Immature natural killer cell (primary cell): ENCODE measurements at regions not wholly inside any gene's neighbourhood (a gene's known extent, or its start where the extent isn't known, plus 50 kb on each side); places are given as distances from the start of the nearest gene placed in this dataset.
"Not testable (repeated sequence)": the region's sequence is repeated elsewhere in the genome, so short reads cannot be mapped to it uniquely, and the experiment has no call there.

Experiments
- DNase-seq, 3 donors: peaks; one replicate each; pipeline ENCODE4 v3.0.0; 2022; ENCODE audit warnings: mixed read lengths in 1 of 3
- H3K27ac Mint-ChIP-seq, 6 donors: one replicate each; pipeline ENCODE4 v1.8.0; 2020; ENCODE audit warnings: mixed read lengths in 6 of 6, mild to moderate bottlenecking in 5 of 6, inconsistent platforms in 4 of 6, moderate library complexity in 3 of 6
- H3K27me3 Mint-ChIP-seq, 3 donors: one replicate each; pipeline ENCODE4 v1.8.0; 2020 to 2021; ENCODE audit warnings: low read depth in 3 of 3, mild to moderate bottlenecking in 3 of 3, mixed read lengths in 3 of 3, moderate library complexity in 3 of 3, inconsistent platforms in 1 of 3
- H3K36me3 Mint-ChIP-seq, 3 donors: one replicate each; pipeline ENCODE4 v1.8.0; 2020; ENCODE audit warnings: mixed read lengths in 3 of 3, inconsistent platforms in 2 of 3, mild to moderate bottlenecking in 2 of 3
- H3K4me1 Mint-ChIP-seq, 2 donors: one replicate each; pipeline ENCODE4 v1.8.0; 2020; ENCODE audit warnings: inconsistent platforms in 2 of 2, mild to moderate bottlenecking in 2 of 2, mixed read lengths in 2 of 2, moderate library complexity in 1 of 2
- H3K4me3 Mint-ChIP-seq, 5 donors: one replicate each; pipeline ENCODE4 v1.8.0; 2020; ENCODE audit warnings: mild to moderate bottlenecking in 5 of 5, mixed read lengths in 5 of 5, inconsistent platforms in 3 of 5, moderate library complexity in 3 of 5
- H3K9me3 Mint-ChIP-seq, 6 donors: one replicate each; pipeline ENCODE4 v1.8.0; 2020; ENCODE audit warnings: mild to moderate bottlenecking in 6 of 6, mixed read lengths in 6 of 6, inconsistent platforms in 4 of 6, moderate library complexity in 3 of 6

DNA sequence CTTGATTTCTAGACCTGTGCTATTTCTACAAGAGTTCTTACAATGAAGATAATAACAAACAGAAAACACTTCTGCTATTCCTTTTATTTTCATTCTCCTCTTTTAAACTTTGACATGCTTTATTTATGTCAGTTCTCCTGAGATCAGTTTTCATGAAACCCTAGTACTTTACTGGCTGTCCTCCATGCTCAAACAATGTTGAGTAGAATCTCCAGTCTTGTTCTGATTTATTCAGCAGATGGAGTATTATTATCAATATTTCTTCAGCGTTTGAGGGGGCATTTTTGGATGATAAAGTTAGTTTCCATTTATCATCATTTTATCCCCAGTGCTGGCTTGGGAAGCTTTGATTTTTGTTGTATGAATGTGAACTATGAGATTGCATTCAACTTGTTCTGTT is 85.9 kb upstream of the WARS2 start:
- Mint-ChIP-seq H3K27me3 (no peaks in the 10 kb centered on the region), H3K4me3 (no peak overlapping the region), H3K9me3 (peaks cover 0 to 2% (median 0%) of the 10 kb centered on the region in 6 donors), H3K27ac (no peak overlapping the region), H3K36me3 (no peaks in the 10 kb centered on the region), H3K4me1 (no peaks in the 10 kb centered on the region)
- no peak for DNase-seq

DNA sequence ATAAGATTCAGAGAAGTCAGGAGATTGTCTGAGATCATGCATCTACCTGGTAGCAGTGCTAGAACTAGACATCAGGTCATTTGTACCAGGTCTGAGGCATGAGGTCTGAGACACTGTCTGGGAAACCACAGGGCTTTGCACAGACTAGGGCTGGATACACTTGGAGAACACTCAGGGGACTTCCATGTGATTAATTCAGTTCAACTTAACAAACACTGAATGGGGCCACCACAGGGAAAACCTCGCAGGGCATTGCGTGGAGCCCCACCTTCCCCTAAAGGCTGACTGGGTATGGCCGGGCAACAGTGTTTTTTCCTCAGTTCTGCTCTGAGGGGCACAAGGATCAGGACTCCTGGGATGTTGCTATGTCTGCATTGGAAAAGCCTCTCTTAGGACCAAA is 86.5 kb upstream of the WARS2 start:
- Mint-ChIP-seq H3K9me3 (peaks cover 0 to 2% (median 0%) of the 10 kb centered on the region in 6 donors), H3K4me1 (no peaks in the 10 kb centered on the region), H3K27ac (no peak overlapping the region), H3K4me3 (no peak overlapping the region), H3K27me3 (no peaks in the 10 kb centered on the region), H3K36me3 (no peaks in the 10 kb centered on the region)
- DNase-seq: no peak

DNA sequence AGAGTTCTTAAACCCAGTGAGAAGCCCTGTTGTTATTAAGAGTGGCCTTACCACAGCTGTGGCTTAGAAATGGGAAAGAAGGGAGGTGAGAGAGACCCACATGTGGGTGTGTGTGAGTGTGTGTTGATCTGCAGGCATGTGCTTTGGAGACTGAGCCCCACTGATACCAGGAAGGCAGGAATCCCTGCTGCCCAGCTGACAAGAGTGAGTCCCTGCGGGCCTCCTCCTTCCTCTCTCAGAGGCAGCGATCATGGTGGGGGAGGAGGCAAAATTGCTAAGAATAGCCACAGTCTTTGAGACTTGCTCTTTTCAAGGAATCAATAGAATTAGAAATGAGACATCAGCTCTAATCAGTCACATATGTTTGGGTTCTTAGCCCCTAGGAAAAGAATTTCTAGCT is 87.0 kb upstream of the WARS2 start:
- no peaks in the 10 kb centered on the region for H3K27me3 Mint-ChIP-seq
- H3K9me3 Mint-ChIP-seq: peaks cover 0 to 2% (median 0%) of the 10 kb centered on the region in 6 donors
- no peak overlapping the region for H3K27ac Mint-ChIP-seq
- H3K4me3 Mint-ChIP-seq: no peak overlapping the region
- H3K4me1 Mint-ChIP-seq: no peaks in the 10 kb centered on the region
- no peak for DNase-seq
- no peaks in the 10 kb centered on the region for H3K36me3 Mint-ChIP-seq

DNA sequence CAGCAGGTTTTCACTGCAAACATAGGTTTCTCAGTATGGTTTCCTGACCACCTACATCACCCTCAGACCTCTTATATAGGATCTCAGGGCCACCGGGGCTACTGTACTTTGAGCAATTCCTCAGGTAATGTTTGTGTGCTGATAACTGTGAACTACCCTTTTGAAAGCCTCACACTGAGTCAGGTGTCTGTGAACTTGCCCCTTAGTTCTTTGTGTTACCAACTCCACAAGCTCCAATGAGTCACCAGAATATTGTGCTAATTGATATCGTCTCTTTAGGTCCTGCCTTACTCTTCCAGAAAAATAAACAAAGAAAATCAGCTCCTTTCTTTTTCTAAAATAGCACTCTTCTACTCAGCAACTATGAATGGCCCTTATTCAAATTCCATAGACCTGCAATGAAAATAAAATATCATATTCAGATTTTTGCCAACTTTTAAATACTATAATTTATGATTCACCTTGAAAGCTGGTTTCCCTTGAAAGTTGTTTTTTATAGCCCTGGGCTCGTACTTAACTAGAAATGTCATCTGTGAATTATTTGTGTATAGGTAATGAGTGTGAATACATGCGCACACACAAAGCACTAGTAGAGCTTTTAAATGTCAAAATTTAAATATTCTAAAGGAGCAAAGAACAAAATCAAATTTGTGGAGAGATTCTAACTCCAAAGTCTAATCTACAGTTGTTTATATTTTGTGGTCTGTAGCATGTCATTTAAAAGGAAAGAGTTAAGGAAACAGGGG is 88.1 kb upstream of the WARS2 start:
- no peaks in the 10 kb centered on the region for H3K9me3 Mint-ChIP-seq
- no peaks in the 10 kb centered on the region for H3K4me1 Mint-ChIP-seq
- no peak overlapping the region for H3K4me3 Mint-ChIP-seq
- DNase-seq: no peak
- no peaks in the 10 kb centered on the region for H3K36me3 Mint-ChIP-seq
- H3K27ac Mint-ChIP-seq: no peak overlapping the region
- no peaks in the 10 kb centered on the region for H3K27me3 Mint-ChIP-seq

DNA sequence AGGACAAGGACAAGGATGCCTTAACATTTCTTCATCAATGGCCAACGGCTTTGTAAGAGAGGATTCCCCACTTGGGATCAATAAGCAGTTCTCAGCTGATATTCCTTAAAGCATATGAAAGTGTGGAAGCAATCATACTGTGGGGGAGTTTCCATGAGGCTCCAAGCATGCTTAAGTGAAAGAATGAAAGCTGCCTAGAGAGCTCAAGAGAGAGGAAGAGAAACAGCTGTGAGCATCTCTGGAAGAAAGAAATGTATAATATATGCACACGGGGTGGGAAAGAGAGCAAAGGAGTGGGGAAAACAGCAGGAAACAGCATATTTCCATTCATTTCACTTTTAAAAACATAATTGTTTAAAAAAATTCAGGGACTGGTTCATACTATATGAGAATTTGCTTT is 94.7 kb upstream of the WARS2 start:
- peaks cover 0 to 4% (median 0%) of the 10 kb centered on the region in 3 donors for H3K36me3 Mint-ChIP-seq
- no peaks in the 10 kb centered on the region for H3K4me1 Mint-ChIP-seq
- H3K4me3 Mint-ChIP-seq: no peak overlapping the region
- H3K9me3 Mint-ChIP-seq: no peaks in the 10 kb centered on the region
- H3K27ac Mint-ChIP-seq: no peak overlapping the region
- DNase-seq: no peak
- H3K27me3 Mint-ChIP-seq: no peaks in the 10 kb centered on the region

DNA sequence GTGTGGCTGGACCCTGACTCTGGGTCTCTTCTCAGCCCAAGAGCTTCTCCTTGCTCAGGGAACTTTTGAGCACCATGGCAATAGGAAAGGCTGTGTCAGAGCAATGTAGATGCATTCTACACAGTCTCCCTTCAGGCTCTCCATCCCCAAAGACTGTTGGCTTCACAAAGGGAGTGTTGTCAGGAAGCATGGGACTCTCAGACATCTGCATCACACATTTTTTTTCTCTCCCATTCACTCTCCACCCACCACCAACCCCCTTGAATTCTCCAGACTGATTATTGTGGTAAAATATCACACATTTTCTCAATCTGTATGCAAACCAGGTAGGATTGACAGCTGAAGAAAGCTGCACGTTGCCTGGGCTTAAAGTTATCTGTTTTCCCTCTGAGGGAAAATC is 105.4 kb upstream of the WARS2 start:
- Mint-ChIP-seq H3K27ac (no peak overlapping the region), H3K9me3 (peaks cover 0 to 3% (median 0%) of the 10 kb centered on the region in 6 donors), H3K27me3 (peaks cover 0 to 7% (median 4%) of the 10 kb centered on the region in 3 donors), H3K4me3 (no peak overlapping the region), H3K4me1 (no peaks in the 10 kb centered on the region), H3K36me3 (no peaks in the 10 kb centered on the region)
- DNase-seq: no peak

DNA sequence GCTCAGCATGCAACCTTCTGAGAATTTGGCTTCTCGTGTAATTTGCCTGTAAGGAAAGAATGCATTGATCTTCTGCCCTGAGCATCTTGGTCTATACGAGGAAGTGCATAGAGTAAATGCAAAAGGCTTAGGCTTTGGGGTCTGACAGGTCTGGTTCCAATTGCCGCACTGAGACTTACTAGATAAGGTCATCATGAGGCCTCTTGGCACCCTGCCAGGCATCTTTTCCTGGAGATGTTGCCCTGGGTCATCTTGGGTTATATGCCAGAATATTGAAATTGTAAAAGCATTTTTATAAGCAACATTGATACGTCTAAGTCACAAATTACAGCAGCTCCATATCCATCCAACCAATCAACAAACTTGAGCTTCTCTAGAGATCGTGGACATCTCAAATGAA is 108.8 kb upstream of the WARS2 start:
- no peak for DNase-seq
- H3K9me3 Mint-ChIP-seq: peaks cover 0 to 3% (median 0%) of the 10 kb centered on the region in 6 donors
- no peaks in the 10 kb centered on the region for H3K4me1 Mint-ChIP-seq
- H3K27ac Mint-ChIP-seq: no peak overlapping the region
- no peak overlapping the region for H3K4me3 Mint-ChIP-seq
- no peaks in the 10 kb centered on the region for H3K36me3 Mint-ChIP-seq
- H3K27me3 Mint-ChIP-seq: peaks cover 0 to 7% (median 2%) of the 10 kb centered on the region in 3 donors

DNA sequence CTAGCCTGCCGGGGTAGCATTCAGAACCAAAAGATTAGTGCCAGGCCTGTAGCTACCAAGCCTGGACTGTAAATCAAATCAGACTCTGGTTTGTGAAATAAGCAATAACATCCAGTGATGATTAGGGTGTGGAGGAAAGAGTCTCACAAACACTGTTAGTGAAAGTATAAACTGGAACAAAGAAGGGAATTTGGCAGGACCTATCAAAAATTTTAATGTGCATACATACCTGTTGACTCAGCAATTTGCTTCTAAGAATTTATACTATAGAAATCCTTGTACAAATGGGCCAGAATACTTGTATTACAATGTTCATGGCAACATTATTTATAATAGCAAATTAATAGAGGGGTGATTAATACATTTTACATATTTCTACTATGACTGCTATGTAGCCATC is 109.8 kb upstream of the WARS2 start:
- no peak for DNase-seq
- Mint-ChIP-seq H3K4me1 (no peaks in the 10 kb centered on the region), H3K4me3 (no peak overlapping the region), H3K9me3 (peaks cover 0 to 3% (median 0%) of the 10 kb centered on the region in 6 donors), H3K27me3 (peaks cover 0 to 6% (median 2%) of the 10 kb centered on the region in 3 donors), H3K36me3 (no peaks in the 10 kb centered on the region), H3K27ac (no peak overlapping the region)

DNA sequence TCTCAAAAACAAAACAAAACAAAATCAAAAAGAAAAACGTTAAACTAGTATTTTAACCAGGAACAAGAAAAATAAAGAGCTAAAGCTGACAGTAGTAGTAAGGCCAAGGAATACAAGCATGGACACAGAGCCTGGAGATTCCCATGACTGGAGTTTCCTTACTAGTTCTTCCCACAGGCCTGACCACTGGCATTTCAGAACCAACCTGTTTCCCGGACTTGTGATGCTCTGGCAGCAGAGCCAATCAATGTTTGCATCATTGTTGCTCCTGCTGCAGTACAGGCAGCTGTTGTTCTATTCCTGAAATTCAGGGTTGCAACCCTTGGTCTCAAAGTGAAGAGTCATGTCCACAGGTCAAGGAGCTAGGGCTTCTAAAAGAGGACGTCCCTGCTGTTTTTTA is 111.3 kb upstream of the WARS2 start:
- DNase-seq: no peak
- Mint-ChIP-seq H3K27me3 (peaks cover 0 to 2% (median 0%) of the 10 kb centered on the region in 3 donors), H3K27ac (no peak overlapping the region), H3K4me3 (no peak overlapping the region), H3K9me3 (peaks cover 0 to 3% (median 0%) of the 10 kb centered on the region in 6 donors), H3K36me3 (no peaks in the 10 kb centered on the region), H3K4me1 (no peaks in the 10 kb centered on the region)

DNA sequence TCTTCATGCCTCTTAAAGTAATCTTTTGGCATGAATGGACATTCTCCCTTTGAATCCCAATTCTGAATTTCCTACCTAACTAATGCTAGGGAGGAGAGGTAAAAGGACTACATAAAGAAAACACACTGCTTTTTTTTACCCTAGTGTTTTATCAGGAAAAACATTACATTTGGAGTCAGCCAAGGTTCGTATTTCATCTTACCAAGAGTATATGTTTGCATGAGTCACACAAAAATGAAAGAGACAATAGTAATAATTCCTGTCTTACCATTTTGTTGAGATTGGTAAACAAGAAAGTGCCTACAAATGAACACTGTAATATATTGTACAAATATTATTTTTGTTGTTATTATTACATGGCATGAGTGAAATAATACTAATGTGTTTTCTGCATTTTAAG is 112.9 kb upstream of the WARS2 start:
- Mint-ChIP-seq H3K4me1 (no peaks in the 10 kb centered on the region), H3K27ac (no peak overlapping the region), H3K27me3 (peaks cover 0 to 5% (median 0%) of the 10 kb centered on the region in 3 donors), H3K9me3 (peaks cover 0 to 9% (median 1%) of the 10 kb centered on the region in 6 donors), H3K36me3 (no peaks in the 10 kb centered on the region), H3K4me3 (no peak overlapping the region)
- DNase-seq: no peak

DNA sequence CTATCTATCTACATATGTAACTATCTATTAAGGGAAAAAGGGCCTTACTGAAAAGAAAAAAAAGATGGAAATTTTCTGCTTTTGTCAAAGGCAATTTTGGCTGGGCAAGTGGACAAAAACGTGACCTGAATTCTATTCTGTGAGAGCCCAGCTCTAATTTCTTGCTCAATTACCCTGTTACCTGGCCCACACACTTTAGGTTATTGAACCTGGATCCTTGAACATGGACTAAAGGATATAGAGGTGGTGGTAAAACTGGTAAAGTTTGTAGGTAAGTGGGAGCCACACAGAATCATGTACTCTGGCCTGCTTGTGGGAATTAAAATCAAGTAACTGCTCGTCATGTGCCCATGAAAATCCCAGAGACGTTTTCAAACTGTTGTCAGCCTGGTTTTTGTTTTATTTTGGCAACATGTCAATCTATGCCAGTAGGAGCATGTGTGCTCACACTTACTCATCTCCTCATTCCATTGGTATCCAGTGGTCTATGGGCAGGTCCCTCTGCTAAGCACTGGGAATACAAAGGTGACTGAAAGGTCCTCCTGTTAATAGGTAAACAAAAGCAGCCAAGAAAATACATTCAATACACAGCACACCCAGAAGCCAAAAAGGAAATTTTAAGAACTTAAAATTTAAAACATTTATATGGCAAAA is 113.7 kb upstream of the WARS2 start:
- Mint-ChIP-seq H3K27me3 (peaks cover 0 to 5% (median 1%) of the 10 kb centered on the region in 3 donors), H3K4me3 (no peak overlapping the region), H3K27ac (no peak overlapping the region), H3K36me3 (no peaks in the 10 kb centered on the region), H3K9me3 (peaks cover 0 to 9% (median 3%) of the 10 kb centered on the region in 6 donors), H3K4me1 (no peaks in the 10 kb centered on the region)
- DNase-seq: no peak

DNA sequence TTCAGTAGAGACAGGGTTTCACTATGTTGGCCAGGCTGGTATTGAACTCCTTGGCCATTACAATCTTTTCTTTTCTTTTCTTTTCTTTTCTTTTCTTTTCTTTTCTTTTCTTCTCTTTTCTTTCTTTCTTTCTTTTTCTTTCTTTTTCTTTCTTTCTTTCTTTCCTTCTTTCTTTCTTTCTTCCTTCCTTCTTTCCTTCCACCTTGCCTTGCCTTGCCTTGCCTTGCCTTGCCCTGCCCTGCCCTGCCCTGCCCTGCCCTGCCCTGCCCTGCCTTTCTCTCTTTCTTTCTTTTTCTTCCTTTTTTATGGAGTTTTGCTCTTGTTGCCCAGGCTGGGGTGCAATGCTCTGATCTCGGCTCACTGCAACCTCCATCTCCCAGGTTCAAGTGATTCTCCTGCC is 112.5 kb upstream of the HAO2 start:
- not testable (repeated sequence) for H3K4me3 Mint-ChIP-seq, H3K9me3 Mint-ChIP-seq, H3K27me3 Mint-ChIP-seq, H3K27ac Mint-ChIP-seq, DNase-seq, H3K36me3 Mint-ChIP-seq, H3K4me1 Mint-ChIP-seq

DNA sequence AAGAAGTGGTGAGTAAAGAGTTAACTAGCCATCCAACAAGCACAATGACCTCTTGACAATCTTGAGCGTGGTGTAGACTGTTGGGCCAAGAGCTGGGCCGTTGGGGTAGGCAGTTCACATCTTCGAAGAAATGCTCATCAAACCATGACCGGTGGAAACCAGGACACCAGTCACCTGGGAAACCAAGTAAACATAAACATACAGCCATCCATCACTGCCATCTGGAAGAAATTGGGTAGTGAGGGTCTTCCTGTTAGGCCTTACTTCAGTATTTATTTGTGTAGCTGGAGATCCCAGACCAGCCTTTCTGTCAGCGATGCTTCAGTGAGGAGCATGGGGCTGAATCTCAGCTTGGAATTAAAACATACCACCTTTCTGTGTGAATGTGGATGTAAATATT is 108.1 kb upstream of the HAO2 start:
- DNase-seq: no peak
- H3K4me1 Mint-ChIP-seq: no peaks in the 10 kb centered on the region
- peaks cover 0 to 8% (median 4%) of the 10 kb centered on the region in 6 donors for H3K9me3 Mint-ChIP-seq
- H3K4me3 Mint-ChIP-seq: no peak overlapping the region
- no peak overlapping the region for H3K27ac Mint-ChIP-seq
- no peaks in the 10 kb centered on the region for H3K36me3 Mint-ChIP-seq
- H3K27me3 Mint-ChIP-seq: peaks cover 1 to 3% (median 2%) of the 10 kb centered on the region in 3 donors

DNA sequence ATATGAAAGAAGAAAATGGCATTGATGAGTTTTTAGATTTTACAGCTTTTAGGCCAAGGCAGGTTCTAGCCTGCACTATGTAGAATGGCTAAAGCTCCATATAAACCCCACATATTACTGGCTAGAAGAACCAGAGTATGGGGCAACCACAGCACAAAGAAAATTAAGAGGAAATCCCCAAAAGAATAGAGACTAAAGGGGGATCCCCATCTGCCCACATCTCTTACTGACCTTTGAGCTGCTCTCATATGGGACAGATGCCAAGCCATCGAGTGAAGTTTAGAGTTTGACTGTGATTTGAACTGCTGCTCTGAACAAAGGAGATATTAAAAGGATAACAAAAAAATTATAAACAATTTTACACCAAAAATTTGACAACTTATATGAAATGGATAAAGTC is 102.2 kb upstream of the HAO2 start:
- Mint-ChIP-seq H3K4me1 (no peaks in the 10 kb centered on the region), H3K4me3 (no peak overlapping the region), H3K27ac (no peak overlapping the region), H3K36me3 (no peaks in the 10 kb centered on the region), H3K9me3 (peaks cover 0 to 3% (median 1%) of the 10 kb centered on the region in 6 donors), H3K27me3 (peaks cover 0 to 2% (median 0%) of the 10 kb centered on the region in 3 donors)
- DNase-seq: no peak
